CD4-positive, alpha-beta T cell treated with Interleukin-21 for 1 hour (primary cell): ENCODE measurements at regions not wholly inside any gene's neighbourhood (a gene's known extent, or its start where the extent isn't known, plus 50 kb on each side); places are given as distances from the start of the nearest gene placed in this dataset.

Experiments
- DNase-seq: peaks from one replicate; pipeline ENCODE4 v3.0.0-alpha.2; 2020

DNA sequence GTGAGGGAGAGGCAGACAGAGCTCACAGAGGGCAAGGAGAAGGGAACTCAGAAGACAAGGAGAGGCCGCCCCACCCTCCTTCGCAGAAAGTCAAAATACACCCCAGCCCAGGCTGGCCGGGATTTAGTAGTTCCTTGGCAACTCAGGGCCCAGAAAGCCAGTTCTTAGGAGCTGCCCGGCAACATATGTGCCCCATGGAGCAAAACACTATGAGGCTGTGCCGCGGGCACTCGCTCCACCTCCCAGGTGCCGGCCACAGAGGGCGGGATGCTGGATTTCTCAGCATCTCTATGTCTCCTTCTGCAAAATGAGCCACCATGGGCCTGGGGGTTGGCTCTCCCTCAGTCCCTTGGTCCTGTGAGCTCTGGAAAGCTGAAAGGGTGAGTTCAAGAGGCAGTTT lies 93.8 kb upstream of the CACNA1A start:
- no peak for DNase-seq

DNA sequence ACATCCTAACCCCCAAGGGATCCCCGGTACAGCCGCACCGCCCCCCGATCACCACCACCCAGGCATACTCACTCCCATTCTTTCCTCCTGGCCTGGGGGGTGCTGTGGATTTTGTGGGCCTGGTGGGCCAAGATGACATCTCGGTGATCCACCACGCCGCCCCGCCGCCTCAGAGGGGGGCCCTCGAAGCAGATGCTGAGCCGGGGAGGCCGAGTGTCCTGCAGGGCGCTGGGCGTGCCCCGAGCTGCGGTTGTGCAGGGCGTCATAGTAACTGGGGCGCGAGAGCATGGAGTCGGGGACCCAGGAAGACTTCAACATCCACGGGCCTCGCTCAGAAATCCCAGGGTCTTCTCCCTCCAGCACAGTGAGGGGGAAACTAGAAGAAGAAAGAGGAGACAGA lies 93.4 kb upstream of the CACNA1A start:
- no peak for DNase-seq

DNA sequence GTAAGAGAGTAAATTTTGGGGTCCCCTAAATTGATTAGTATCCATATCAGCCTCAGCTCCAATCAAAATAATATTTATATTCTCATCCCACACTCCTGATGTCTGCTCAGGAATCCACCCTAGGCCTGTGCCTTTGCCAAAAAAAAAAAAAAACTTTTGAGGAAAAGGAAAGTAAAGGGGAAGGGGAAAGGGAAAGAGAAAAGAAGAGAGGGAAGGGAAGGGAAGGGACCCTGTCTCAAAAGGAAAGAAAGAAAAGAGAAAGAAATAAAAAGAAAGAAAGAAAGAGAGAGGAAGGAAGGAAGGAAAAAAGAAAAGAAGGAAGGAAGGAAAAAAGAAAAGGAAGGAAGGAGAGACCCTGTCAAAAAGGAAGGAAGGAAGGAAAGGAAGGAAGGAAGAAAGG lies 91.8 kb upstream of the CACNA1A start:
- no peak for DNase-seq

DNA sequence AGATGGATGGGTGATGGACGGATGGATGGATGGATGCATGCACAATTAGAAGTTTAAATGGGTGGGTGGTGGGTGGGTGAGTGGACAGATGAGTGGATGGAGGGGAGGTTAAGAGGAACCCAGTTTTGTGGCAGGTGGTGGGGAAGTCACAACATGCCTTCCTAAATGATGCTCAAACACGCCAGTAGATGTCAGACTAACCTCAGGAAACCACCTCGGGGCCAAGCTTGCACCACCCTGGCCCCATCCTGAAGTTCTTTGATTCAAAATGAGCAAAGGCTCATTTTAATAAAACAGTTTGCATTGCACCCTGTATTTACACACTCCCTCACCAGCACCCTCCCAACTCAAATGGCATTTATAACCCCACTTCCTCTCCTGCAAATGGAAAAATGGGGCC lies 91.4 kb upstream of the CACNA1A start:
- peak; percentile 70 for DNase-seq

DNA sequence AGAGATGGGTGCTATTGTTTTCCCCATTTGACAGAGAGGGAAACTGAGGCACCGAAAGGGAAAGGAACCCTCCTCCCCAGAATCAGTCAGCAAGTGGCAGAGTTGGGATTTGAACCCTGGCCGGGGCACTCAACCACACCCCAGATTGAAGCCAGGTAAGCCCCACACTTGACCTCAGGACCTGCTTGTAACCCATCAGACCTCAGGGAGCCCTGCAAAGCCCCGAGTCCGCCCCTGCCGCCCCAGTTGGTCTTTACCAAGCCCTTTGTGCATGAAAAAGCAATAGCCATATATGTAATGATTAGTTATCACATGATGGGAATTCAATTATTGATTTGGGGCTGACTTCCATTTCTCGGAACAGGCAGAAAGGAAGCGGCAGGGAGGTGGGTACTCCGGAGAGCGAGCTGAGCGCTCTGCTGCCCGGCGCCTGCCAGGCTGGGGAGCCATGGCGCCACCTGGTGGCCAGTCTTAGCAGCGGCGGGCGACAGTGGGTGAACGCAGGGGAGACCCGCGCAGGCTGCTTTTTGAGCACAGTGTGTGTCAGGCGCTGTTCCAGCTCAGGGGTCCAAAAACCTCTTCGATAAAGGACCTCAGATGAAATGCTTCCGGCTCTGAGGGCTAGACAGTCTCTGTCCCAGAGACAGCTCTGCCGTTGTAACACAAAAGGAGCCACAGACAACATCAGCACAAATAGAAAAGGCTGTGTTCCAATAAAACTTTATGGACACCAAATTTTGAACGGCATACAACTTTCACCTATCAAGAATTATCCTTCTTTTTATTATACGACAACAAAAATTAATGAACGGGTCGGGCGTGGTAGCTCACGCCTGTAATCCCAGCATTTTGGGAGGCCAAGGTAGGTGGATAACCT lies 82.9 kb upstream of the CACNA1A start:
- DNase-seq = peak; percentile 80

DNA sequence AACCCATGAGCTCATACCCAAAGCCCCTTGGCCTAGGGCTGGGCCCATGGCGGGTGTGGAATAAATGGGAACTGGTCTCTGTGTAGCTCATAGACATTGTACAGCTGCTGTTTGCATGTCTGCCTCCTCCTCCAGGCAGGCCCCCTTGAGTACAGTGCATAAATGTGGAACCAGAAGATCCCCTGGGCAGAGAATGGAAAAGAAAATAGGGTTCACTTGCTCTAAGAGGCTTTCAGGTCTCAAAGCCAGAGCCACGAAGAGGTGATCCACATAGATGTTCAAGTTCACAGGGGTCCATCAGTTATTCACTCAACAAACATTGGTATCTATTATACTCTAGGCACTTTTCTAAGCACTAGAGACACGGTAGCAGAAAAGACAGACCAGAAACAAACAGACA lies 79.2 kb upstream of the CACNA1A start:
- DNase-seq = no peak

DNA sequence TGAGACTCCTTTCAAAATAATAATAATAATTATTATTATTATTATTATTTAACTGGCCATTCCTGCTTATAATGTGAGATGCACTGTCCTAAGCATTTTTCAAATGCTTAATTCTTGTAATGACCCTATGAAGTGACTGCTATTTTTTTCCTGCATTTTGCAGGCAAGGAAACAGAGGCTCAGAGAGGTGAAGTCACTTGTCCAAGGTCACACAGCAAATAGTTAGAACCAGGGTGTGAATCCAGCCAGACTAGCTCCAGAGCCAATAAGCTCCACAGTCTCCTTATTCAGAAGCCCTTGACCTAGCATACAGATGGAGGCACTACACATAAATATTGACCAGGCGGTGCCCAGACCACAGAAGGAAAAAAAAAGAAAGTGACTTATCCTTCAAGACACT lies 77.5 kb upstream of the CACNA1A start:
- no peak for DNase-seq

DNA sequence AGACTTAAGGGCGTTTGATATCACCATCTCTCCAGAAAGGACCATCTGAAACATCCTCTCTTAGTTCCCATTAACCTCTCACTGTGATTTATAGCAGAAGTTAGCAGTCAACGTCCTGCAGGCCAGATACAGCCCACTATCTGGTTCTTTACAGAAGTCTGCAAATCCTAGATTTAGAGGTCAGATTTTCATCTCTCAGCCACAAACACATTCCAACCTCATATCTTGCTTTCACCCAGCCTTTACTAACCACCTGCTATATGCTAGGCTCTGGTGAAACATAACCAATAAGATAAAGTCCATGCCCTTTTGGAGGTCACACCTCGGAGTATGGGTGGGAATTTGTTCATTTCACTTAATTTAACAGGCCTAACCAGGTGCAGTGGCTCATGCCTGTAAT lies 76.8 kb upstream of the CACNA1A start:
- DNase-seq = no peak

DNA sequence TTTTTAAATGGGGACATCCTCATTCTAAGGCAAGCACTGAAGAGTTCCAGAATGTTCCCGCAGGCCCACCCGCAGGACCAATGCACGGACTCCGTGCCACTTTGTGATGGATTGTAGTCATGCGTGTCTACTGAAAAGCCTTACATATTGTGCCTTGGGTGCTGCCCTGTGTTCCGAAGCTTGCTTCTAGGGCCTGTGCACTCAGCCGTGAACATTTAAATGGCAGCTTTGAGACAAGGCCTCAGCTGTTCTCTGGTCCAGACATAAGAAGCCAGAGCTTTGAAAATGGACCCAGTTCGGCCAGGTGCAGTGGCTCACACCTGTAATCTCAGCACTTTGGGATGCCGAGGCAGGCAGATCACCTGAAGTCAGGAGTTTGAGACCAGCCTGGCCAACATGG lies 75.3 kb upstream of the CACNA1A start:
- DNase-seq = no peak

DNA sequence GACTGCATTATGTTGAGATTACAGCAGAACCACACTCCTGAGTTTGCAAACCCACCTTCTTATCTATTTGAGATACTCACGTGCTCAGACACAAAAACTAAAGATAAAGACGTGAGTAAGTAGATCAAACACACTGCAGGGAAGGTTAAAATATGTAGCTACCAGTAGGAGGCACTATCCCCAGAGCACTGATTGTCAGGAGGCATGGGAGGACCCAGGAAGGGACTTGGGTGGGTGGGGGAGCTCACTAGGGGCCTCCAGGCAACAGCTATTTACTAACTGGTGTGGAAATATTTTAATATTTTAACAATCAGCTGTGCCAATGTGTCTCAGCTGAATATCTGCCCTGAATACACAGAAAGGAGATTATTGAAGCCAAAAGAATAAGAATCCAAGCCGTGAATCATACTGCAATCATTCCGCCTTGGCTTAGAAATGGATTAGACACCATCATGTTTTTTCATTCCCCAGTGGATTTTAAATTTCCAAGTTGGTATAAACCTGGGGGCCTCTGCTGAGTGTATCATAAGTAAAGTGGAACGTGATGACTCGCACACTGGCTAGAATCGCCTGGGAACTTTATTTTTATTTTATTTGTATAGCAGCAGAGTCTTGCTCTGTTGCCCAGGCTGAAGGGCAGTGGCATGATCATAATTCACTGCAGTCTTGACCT lies 73.2 kb upstream of the CACNA1A start:
- DNase-seq = no peak

DNA sequence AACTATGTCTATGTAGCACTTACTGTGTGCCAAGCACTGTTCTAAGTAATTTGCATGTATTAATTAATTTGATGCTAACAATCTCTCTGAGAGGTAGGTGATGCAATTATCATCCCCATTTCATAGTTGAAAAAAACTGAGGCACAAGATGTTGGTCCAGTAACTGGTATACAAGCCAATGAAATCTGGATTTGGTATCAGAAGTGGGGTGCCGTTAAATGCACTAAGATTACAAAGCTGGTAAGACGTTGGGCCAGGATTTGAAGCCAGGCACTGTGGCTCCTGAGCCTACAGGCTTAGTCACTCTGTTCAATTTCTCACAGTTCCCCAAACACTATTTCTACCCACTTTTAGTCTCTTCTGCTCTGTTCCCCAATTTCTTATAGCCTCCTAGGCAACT lies 70.4 kb upstream of the CACNA1A start:
- no peak for DNase-seq

DNA sequence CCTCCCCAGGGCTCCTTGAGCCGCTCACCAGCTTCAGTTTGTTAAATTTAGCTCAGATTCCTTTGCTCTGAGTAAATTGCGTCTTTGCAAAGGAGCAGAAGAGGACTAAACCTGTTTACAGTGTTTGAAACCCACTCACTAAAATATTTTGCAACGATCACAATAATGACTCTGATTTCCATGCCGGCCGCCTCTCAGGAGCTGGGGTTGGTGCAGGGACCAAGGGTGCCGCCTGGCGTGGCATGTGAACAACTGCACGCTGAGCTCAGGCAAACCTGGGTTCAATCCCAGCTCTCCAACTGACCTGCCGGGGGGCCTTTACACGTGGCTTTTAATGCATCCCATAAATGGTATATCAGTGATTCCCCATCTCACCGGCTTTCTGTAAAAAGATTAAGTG lies 68.7 kb upstream of the CACNA1A start:
- DNase-seq = no peak

DNA sequence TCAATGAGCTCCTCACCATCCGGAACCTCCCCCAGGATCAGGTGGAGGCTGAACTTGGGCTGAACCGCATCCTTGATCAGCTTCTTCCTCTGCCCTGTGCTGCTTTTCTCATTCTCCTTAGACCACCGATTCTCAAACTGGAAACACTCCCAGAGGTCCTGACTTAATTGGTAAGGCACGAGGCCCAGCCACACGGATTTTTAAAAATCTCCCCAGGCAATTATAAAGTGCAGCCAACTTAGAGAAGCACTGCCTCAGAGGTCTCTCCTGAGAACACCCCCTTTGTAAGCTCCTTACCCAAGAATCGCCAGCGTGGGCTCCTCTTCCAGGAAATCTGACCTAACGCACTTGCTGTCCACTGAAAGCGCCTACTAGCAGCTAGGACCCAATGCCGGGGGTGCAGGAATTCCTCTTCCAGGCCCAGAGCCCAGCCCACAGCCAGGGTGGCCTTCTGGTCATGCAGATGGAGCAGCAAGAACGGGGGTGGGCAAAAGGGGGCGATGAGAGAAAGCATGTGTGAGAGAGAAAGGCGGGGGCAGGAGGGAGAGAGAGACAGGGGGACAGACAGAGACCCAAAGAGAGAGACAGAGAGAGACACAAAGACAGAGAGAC lies 66.9 kb upstream of the CACNA1A start:
- no peak for DNase-seq

DNA sequence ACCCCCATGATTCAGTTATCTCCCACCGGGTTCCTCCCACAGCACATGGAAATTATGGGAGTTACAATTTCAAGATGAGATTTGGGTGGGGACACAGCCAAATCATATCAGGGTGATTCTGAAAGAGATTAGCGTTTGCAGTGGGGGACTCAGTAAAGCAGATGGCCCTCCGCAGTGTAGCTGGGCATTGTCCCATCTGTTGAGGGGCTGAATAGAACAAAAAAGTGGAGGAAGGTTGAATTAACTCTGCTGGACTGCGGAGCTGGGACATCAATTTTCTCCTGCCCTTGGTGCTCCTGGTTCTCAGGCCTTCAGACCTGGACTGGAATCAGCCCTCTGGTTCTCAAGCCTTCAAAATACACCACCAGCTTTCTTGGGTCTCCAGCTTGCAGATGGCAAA lies 55.2 kb upstream of the CACNA1A start:
- DNase-seq = no peak

DNA sequence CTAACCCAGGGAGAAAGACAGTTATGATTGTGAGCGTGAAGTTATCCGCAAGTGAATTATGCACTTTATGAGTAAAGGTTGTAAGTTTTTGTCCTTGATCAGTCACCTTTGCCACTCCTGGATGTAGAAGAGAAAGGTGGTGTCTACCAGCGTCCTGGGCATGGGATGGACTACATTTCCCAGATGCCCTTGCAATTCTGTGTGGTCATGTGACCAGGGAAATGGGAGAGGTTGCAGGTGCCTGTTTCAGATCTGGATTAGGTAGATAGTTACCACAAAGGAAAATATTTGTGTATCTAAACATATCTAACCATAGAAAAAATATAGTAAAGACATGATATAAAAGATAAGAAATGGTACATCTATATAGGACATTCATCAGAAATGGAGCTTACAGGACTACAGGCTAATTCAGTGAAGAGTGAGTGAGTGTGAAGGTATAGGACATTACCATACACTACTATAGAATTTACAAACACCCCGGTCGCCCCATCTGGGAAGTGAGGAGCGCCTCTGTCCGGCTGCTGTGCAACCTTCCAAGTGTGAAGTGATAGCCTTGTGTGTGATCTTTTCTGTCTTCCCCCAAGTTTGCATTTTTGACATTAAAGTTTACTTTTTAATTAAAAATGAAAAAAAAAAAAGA lies 51.6 kb upstream of the CACNA1A start:
- DNase-seq = peak; percentile 19

DNA sequence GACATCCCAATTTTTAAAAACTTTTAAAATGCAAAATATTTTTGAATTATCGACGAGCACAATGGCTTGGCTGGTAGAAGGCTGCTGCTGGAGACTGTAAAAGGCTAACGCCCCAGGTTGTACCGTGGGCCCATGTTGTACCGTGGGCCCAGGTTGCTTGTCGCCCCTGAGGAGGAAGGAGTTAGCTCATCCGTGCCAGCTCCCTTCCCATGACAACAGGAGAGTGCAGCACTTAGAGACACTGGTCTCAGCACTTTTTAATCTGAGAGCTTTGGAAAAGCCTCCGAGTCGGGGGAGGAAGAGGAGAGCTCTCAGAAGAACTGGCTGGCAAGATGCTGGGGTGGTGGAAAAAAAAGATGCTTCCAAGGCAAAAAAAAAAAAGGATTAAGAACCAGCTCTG lies 50.3 kb upstream of the CACNA1A start:
- no peak for DNase-seq
